ENCODE measurements at regions not wholly inside any gene's neighbourhood (a gene's known extent, or its start where the extent isn't known, plus 50 kb on each side); places are given as distances from the start of the nearest gene placed in this dataset.

GRCh38 chr1:168392958-168393549, 112.4 kb downstream of the TBX19 start:
- H3K9me3 Mint-ChIP-seq (ENCODE audit: unreplicated experiment): no peaks in the 10 kb centered on the region

GRCh38 chr1:168391851-168392681, 111.4 kb downstream of the TBX19 start:
- Mint-ChIP-seq H3K27ac (ENCODE audit: unreplicated experiment) (no peak overlapping the region), H3K4me1 (ENCODE audit: unreplicated experiment) (peaks cover 2% of the 10 kb centered on the region), H3K4me3 (ENCODE audit: unreplicated experiment) (no peak overlapping the region), H3K36me3 (ENCODE audit: low read depth, unreplicated experiment) (peaks cover 4% of the 10 kb centered on the region), H3K27me3 (ENCODE audit: unreplicated experiment) (peaks cover 5% of the 10 kb centered on the region), H3K9me3 (ENCODE audit: unreplicated experiment) (no peaks in the 10 kb centered on the region)
- TF ChIP-seq CTCF (IDR thresholded peaks at IDR 0.05; ENCODE audit: unreplicated experiment): no peak
- no peak for DNase-seq (ENCODE audit: low spot score)

More at GRCh38 chr1:168392958-168393549, 112.4 kb downstream of the TBX19 start:
- H3K27ac Mint-ChIP-seq (ENCODE audit: unreplicated experiment): no peak overlapping the region
- peaks cover 3% of the 10 kb centered on the region for H3K27me3 Mint-ChIP-seq (ENCODE audit: unreplicated experiment)
- H3K4me1 Mint-ChIP-seq (ENCODE audit: unreplicated experiment): no peaks in the 10 kb centered on the region
- TF ChIP-seq CTCF (IDR thresholded peaks at IDR 0.05; ENCODE audit: unreplicated experiment): no peak
- no peak for DNase-seq (ENCODE audit: low spot score)
- H3K4me3 Mint-ChIP-seq (ENCODE audit: unreplicated experiment): no peak overlapping the region
- peaks cover 4% of the 10 kb centered on the region for H3K36me3 Mint-ChIP-seq (ENCODE audit: low read depth, unreplicated experiment)

DNA sequence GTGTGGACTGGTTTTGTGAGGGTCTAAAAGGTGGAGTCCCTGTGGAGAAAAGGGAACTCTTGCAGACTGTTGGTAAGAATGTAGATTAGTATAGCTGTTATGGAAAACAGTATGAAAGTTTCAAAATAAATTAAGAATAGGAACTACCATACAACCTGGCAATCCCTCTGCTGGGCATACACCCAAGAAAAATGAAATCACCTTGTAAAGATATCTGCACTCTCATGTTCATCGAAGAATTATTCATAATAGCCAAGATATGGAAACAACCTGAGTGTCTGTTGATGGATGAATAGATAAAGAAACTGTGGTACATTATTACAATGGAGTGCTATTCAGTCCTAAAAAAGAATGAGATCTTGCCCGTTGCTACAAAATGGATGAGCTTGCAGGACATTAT, 109.6 kb downstream of the TBX19 start:
- Mint-ChIP-seq H3K4me1 (ENCODE audit: unreplicated experiment) (peaks cover 2% of the 10 kb centered on the region), H3K36me3 (ENCODE audit: low read depth, unreplicated experiment) (peaks cover 4% of the 10 kb centered on the region), H3K27me3 (ENCODE audit: unreplicated experiment) (peaks cover 5% of the 10 kb centered on the region), H3K27ac (ENCODE audit: unreplicated experiment) (no peak overlapping the region), H3K9me3 (ENCODE audit: unreplicated experiment) (no peaks in the 10 kb centered on the region), H3K4me3 (ENCODE audit: unreplicated experiment) (no peak overlapping the region)
- TF ChIP-seq CTCF (IDR thresholded peaks at IDR 0.05; ENCODE audit: unreplicated experiment): no peak
- no peak for DNase-seq (ENCODE audit: low spot score)

DNA sequence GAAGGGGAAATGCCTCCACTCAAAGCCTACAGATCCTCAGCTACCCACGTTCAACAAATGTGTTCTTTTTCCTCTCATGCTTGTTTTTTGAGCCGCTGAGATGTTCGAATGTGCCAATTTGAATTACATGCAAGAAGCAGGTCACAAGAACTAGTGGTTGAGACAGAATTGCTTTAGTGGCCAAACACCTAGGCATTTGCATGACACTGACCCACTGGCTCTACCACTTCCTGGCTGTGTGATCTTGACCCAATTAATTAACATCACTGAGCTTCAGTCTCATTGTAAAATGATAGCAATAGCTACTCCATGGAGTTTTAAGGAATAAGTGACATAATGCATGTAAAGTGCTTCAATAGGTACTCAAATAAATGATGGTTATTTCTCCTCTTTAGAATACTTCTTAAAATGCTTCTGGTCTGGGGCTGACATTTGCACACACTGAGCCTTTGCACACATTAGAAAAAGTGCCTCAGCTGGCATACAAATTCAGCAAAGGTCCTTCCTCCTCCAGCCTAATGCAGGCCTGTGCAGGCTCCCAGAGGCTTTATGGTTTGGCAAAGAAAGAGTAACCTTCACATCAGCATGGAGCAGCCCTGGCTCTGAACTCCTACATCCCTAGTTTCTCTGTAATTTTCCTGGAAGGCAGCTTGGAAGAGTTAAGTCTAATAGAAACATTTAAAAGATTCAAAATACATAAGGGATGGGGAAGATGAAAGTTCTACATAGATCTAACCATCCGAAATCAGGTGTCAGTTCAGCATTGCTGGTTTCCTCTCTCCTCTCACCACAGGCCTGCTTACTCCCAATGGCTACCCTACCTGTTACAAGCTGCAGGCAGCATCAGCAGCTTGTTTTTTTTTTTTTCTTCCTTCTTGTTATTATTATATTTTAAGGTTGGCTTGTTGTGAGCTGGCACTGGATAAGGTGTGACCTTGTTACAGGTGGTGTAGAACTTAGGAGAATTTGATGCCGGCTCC, 107.4 kb downstream of the TBX19 start:
- Mint-ChIP-seq H3K27me3 (ENCODE audit: unreplicated experiment) (peaks cover 3% of the 10 kb centered on the region), H3K27ac (ENCODE audit: unreplicated experiment) (no peak overlapping the region), H3K9me3 (ENCODE audit: unreplicated experiment) (no peaks in the 10 kb centered on the region), H3K4me1 (ENCODE audit: unreplicated experiment) (peaks cover 2% of the 10 kb centered on the region), H3K36me3 (ENCODE audit: low read depth, unreplicated experiment) (no peaks in the 10 kb centered on the region), H3K4me3 (ENCODE audit: unreplicated experiment) (no peak overlapping the region)
- no peak for DNase-seq (ENCODE audit: low spot score)
- no peak for TF ChIP-seq CTCF (IDR thresholded peaks at IDR 0.05; ENCODE audit: unreplicated experiment)
